AG09309 (cell line): ENCODE measurements at regions not wholly inside any gene's neighbourhood (a gene's known extent, or its start where the extent isn't known, plus 50 kb on each side); places are given as distances from the start of the nearest gene placed in this dataset.

Experiments
- DNase-seq: peaks from one replicate; pipeline ENCODE4 v3.0.0-alpha.2; 2010; ENCODE audit warnings: low read depth
- H3K4me3 ChIP-seq: 2 replicates; pipeline ENCODE4 v1.5.1; 2011; ENCODE audit warnings: mild to moderate bottlenecking, low read depth, low read length, moderate library complexity; ENCODE audit not compliant: control insufficient read depth
- TF ChIP-seq, protein P1 (sequence below): IDR thresholded peaks from 2 replicates; pipeline ENCODE4 v1.5.1; 2011; ENCODE audit warnings: mild to moderate bottlenecking, low read depth, low read length, inconsistent platforms; ENCODE audit not compliant: insufficient read depth, control insufficient read depth; ENCODE audit errors: missing control alignments

DNA sequence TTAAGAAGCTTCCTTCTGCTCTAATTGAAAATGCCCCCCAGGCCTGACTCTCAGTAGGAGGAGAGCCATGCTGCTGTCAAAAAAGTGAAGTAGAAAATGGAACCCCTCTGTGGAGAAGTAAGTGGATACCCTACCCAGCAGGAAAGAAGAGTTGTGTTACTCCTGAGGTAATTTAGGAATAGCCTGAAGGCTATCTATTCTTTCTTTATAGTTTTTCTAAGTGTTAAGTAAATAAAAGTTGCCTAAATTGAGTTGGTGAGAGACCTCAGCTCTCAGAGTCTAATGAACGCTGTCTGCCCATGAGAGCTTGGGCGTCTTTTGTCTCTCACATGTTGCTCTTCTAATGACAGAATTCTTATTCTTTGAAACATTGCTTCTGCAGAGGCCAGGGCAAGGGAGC, 116.2 kb downstream of the NSUN3 start:
- TF ChIP-seq, protein P1, sequence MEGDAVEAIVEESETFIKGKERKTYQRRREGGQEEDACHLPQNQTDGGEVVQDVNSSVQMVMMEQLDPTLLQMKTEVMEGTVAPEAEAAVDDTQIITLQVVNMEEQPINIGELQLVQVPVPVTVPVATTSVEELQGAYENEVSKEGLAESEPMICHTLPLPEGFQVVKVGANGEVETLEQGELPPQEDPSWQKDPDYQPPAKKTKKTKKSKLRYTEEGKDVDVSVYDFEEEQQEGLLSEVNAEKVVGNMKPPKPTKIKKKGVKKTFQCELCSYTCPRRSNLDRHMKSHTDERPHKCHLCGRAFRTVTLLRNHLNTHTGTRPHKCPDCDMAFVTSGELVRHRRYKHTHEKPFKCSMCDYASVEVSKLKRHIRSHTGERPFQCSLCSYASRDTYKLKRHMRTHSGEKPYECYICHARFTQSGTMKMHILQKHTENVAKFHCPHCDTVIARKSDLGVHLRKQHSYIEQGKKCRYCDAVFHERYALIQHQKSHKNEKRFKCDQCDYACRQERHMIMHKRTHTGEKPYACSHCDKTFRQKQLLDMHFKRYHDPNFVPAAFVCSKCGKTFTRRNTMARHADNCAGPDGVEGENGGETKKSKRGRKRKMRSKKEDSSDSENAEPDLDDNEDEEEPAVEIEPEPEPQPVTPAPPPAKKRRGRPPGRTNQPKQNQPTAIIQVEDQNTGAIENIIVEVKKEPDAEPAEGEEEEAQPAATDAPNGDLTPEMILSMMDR: no peak
- no peak for DNase-seq
- no peak overlapping the region for H3K4me3 ChIP-seq

DNA sequence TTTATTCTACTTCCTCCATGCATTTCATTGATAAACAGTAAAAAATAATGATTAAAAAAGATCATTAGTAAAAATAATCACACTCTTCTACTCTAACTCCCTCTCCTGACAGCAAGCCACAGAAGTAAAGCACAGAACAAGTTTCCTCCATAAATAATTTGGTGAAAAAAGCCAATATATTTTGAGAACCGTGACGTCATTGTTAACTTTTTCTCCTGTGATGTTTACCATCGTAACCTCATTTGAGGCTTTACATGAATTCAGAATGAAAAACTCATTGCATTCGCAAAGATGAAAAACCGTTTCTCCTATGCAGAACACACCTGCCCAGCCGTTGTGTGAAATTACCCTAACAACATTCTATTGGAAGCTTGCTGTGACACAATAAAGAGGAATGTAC, 120.7 kb downstream of the NSUN3 start:
- TF ChIP-seq, protein P1: no peak
- H3K4me3 ChIP-seq: no peak overlapping the region
- DNase-seq: no peak

DNA sequence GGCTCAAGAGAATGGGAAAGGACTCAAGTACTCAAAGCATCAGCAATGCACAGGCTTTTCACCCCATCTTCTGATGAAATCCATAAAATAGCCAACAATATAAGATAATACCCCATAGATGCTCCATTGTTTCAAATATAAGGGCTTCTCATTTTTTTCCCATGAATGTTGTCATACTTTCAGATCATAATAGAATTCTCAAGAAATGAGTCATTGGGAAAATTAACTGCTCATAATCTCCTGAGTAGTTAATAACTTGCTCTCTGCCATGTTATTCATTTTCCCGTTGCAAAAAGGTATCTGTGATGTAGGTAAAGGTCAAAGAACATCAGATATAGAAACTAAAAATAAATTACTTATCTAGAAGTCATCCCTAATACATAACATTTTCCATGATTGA, 121.9 kb downstream of the NSUN3 start:
- TF ChIP-seq, protein P1: no peak
- H3K4me3 ChIP-seq: no peak overlapping the region
- no peak for DNase-seq

DNA sequence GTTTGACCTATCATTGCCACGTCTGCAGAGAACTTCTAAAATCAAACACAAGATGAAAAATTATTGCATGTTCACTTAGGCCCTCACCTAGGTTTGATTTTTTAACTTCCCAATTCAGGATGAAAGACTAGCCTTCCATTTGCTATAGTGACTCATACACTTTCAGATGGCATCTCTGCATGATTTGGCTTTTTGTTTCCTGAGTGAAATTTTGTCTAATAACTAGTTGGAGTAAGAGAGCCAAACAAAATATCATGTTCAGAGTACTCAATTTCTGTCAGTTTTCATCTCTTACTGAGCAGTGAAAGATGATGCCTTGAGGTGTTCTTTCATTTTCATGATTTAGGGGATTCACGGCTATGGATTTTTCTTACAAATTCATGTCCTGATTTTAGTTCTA, 122.9 kb downstream of the NSUN3 start:
- no peak for DNase-seq
- no peak overlapping the region for H3K4me3 ChIP-seq
- TF ChIP-seq, protein P1: no peak

DNA sequence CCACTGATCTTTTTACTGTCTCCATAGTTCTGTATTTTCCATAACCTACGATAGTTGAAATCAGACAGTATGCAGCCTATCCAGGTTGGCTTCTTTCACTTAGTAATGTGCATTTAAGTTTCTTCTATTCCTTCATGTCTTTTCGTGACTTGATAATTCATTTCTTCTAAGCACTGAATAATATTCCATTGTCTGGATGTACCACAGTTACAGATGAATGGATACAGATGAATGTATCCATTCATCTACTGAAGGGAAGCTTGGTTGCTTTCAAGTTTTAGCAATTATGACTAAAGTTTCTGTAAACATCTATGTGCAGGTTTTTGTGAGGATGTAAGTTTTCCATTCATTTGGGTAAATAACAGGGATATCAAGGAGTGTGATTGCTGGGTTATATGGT, 124.8 kb downstream of the NSUN3 start:
- DNase-seq: no peak
- no peak overlapping the region for H3K4me3 ChIP-seq
- TF ChIP-seq, protein P1: no peak

DNA sequence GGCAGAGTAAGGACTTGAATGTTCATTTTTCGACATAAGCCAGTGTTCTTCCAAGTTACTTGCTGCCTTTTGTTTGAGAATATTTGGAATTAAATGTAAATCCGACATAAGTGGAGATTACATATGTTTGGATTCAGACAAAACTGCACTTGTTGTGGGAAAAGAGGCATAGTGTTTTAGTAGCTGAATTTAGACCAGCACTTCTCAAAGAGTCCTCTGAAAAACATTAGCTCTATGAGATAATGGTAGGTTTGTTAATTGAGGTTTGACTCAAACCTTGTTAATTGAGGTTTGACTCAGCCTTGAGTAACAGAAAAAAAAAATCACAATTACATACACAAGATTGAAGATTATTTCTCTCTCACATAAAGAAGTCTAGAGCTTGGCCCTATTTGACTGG, 132.5 kb downstream of the NSUN3 start:
- TF ChIP-seq, protein P1: no peak
- H3K4me3 ChIP-seq: no peak overlapping the region
- no peak for DNase-seq

DNA sequence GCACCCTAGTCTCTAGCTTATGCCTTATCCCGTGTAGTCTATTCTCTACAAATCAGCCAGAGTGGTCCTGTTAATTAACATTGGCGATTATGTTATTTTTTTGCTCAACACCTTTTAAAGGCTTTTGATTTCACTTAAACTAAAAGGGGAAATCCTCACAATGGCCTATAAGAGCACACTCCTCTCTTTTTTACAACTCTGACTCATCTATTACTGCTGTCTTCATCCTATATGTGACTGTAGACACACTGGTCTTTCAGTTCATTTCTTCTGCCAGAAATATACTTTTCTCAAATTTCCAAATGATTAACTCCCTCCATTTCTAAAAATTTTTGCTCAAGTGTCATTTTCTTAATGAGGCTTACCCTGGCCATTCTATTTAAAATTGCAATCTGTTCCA, 143.4 kb downstream of the NSUN3 start:
- DNase-seq: no peak
- no peak overlapping the region for H3K4me3 ChIP-seq
- TF ChIP-seq, protein P1: no peak
